NCI-H774 (cell line): ENCODE measurements at regions not wholly inside any gene's neighbourhood (a gene's known extent, or its start where the extent isn't known, plus 50 kb on each side); places are given as distances from the start of the nearest gene placed in this dataset.
"Not testable (repeated sequence)": the region's sequence is repeated elsewhere in the genome, so short reads cannot be mapped to it uniquely, and the experiment has no call there.

Source experiments
- DNase-seq: peaks from one replicate; lab custom pipeline; 2025; lab: John Stamatoyannopoulos, UW

- DNase-seq = no peak
Measured at GRCh38 chr3:165518346-165518745, 318.9 kb downstream of the BCHE start.

- no peak for DNase-seq
Measured at GRCh38 chr3:165513715-165514701, 317.8 kb upstream of the SLITRK3 start.

GRCh38 chr3:165507576-165507975, 311.4 kb upstream of the SLITRK3 start:
- no peak for DNase-seq

- no peak for DNase-seq
Measured at GRCh38 chr3:165507060-165507459, 310.9 kb upstream of the SLITRK3 start.

GRCh38 chr3:165505657-165506056, 309.5 kb upstream of the SLITRK3 start:
- DNase-seq = no peak

GRCh38 chr3:165504554-165504953, 308.4 kb upstream of the SLITRK3 start:
- DNase-seq = no peak

GRCh38 chr3:165503825-165504224, 307.6 kb upstream of the SLITRK3 start:
- DNase-seq = peak; percentile 32

GRCh38 chr3:165503346-165503745, 307.2 kb upstream of the SLITRK3 start:
- DNase-seq = no peak

- no peak for DNase-seq
Measured at GRCh38 chr3:165502707-165503106, 306.5 kb upstream of the SLITRK3 start.

- DNase-seq = not testable (repeated sequence)
Measured at GRCh38 chr3:165498742-165499141, 302.6 kb upstream of the SLITRK3 start.

- DNase-seq = no peak
Measured at GRCh38 chr3:165491487-165491886, 295.3 kb upstream of the SLITRK3 start.

GRCh38 chr3:165476399-165477060, 280.3 kb upstream of the SLITRK3 start:
- no peak for DNase-seq

GRCh38 chr3:165466856-165467255, 270.7 kb upstream of the SLITRK3 start:
- no peak for DNase-seq

GRCh38 chr3:165464736-165465135, 268.6 kb upstream of the SLITRK3 start:
- no peak for DNase-seq

- DNase-seq = no peak
Measured at GRCh38 chr3:165463531-165463930, 267.3 kb upstream of the SLITRK3 start.

- DNase-seq = no peak
Measured at GRCh38 chr3:165462636-165463334, 266.6 kb upstream of the SLITRK3 start.

- DNase-seq = no peak
Measured at GRCh38 chr3:165459924-165460835, 264.0 kb upstream of the SLITRK3 start.

GRCh38 chr3:165459111-165459510, 262.9 kb upstream of the SLITRK3 start:
- no peak for DNase-seq

GRCh38 chr3:165457096-165457495, 260.9 kb upstream of the SLITRK3 start:
- no peak for DNase-seq

- no peak for DNase-seq
Measured at GRCh38 chr3:165455793-165456192, 259.6 kb upstream of the SLITRK3 start.

- DNase-seq = no peak
Measured at GRCh38 chr3:165455360-165455759, 259.2 kb upstream of the SLITRK3 start.
